Colonic mucosa (tissue), 4 donors: ENCODE measurements at regions not wholly inside any gene's neighbourhood (a gene's known extent, or its start where the extent isn't known, plus 50 kb on each side); places are given as distances from the start of the nearest gene placed in this dataset.

Source experiments
- DNase-seq: peaks from one replicate; pipeline ENCODE4 v3.0.0-alpha.2; 2020
- H3K27ac ChIP-seq: fragments of 200-600 bp; one replicate; pipeline ENCODE4 v1.8.0; 2021
- H3K27me3 ChIP-seq: fragments of 200-600 bp; one replicate; pipeline ENCODE4 v1.8.0; 2021
- H3K36me3 ChIP-seq: fragments of 200-600 bp; one replicate; pipeline ENCODE4 v1.8.0; 2021
- H3K4me1 ChIP-seq: fragments of 200-600 bp; one replicate; pipeline ENCODE4 v1.8.0; 2021; ENCODE audit warnings: mild to moderate bottlenecking
- H3K4me3 ChIP-seq: fragments of 200-600 bp; one replicate; pipeline ENCODE4 v1.8.0; 2021
- H3K9ac ChIP-seq, 2 donors: one replicate each; pipeline ENCODE4 v1.7.0; 2013; ENCODE audit warnings: control low read depth in 2 of 2, low read depth in 2 of 2, low read length in 2 of 2
- H3K9me3 ChIP-seq: fragments of 200-600 bp; one replicate; pipeline ENCODE4 v1.8.0; 2021
- intact Hi-C: fragments of 100-400 bp; cut with DNase I; formaldehyde crosslinking; loops from one replicate; pipeline ENCODE4 v1.14.1; 2022
- TF ChIP-seq, protein P1 (sequence below): fragments of 200-600 bp; IDR thresholded peaks from one replicate; pipeline ENCODE4 v1.8.0; 2022; ENCODE audit warnings: antibody characterized with exemption, mild to moderate bottlenecking
- donor health status: healthy.
- donor health status: DM: no; HTN: no; CAD: no.
- donor health status: DM: no; HTN: no; CAD: no.

DNA sequence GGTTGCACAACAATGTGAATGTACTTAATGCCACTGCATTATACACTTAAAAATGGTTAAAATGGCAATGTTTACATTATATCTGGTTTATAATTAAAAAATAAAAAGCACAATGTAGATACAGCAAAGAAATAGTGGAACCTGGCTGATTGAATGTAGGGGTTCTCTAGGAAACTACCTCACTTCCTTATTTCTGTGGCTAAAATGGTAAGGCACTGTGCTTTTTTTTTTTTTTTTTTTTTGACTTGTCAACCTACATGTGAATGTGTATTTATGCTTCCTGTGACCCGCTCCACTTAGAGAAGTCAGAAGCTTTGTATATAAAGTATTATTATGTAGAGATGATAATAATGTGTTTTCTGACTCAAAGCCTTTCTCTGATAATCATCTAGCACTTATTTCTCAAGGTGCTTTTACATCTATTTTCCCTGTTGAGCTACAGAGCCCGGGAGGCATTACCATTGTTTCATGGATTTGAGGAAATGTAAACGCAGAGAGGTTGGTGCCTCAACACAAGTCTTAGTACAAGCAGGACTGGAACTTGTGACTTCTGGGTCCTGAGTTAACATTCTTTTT, 55.0 kb downstream of the SOX4 start:
- Histone ChIP-seq H3K27ac (no peak overlapping the region), H3K4me1 (no peaks in the 10 kb centered on the region), H3K9me3 (no peaks in the 10 kb centered on the region), H3K9ac (no peak overlapping the region), H3K4me3 (no peak overlapping the region), H3K27me3 (no peaks in the 10 kb centered on the region), H3K36me3 (no peaks in the 10 kb centered on the region)
- no peak for DNase-seq
- intact Hi-C loops: no loop called here
- TF ChIP-seq, protein P1, sequence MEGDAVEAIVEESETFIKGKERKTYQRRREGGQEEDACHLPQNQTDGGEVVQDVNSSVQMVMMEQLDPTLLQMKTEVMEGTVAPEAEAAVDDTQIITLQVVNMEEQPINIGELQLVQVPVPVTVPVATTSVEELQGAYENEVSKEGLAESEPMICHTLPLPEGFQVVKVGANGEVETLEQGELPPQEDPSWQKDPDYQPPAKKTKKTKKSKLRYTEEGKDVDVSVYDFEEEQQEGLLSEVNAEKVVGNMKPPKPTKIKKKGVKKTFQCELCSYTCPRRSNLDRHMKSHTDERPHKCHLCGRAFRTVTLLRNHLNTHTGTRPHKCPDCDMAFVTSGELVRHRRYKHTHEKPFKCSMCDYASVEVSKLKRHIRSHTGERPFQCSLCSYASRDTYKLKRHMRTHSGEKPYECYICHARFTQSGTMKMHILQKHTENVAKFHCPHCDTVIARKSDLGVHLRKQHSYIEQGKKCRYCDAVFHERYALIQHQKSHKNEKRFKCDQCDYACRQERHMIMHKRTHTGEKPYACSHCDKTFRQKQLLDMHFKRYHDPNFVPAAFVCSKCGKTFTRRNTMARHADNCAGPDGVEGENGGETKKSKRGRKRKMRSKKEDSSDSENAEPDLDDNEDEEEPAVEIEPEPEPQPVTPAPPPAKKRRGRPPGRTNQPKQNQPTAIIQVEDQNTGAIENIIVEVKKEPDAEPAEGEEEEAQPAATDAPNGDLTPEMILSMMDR: no peak

DNA sequence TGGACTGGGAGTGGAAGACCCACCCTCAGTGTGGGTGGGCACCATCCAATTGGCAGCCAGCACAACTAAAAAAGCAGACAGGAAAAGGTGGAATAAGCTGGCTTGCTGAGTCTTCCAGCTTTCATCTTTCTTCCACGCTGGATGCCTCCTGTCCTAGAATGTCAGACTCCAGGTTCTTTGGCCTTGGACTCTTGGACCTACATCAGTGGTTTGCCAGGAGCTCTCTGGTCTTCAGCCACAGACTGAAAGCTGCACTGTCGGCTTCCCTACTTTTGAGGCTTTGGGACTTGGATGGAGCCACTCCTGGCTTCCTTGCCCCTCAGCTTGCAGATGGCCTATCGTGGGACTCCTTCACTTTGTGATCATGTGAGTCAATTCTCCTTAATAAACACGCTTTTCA, 59.8 kb downstream of the SOX4 start:
- TF ChIP-seq, protein P1: no peak
- H3K27ac ChIP-seq: no peak overlapping the region
- no peak for DNase-seq
- no peaks in the 10 kb centered on the region for H3K27me3 ChIP-seq
- H3K36me3 ChIP-seq: no peaks in the 10 kb centered on the region
- H3K9me3 ChIP-seq: no peaks in the 10 kb centered on the region
- H3K4me1 ChIP-seq: no peaks in the 10 kb centered on the region
- intact Hi-C loops: no loop called here
- H3K4me3 ChIP-seq: no peak overlapping the region
- H3K9ac ChIP-seq: no peak overlapping the region

DNA sequence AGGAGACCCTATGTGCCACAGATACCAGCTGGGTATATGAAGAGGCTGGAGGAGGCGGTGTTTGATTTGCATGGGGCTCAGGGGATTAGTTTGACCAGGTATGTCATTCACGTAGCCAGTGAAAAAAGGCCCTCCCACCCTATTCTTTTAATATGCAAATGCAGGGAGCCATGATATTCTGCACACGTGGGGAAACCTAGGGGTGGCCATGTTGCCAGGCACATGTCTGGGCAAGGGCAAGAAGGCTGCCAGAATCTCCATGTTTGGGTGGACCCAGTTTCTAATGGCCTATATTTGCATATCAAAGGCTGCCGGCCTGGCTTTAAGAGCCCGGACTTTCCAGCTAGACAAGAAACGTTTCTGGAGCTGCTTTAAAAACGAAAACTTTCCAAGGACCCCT, 60.4 kb downstream of the SOX4 start:
- Histone ChIP-seq H3K9ac (no peak overlapping the region), H3K9me3 (no peaks in the 10 kb centered on the region), H3K4me1 (no peaks in the 10 kb centered on the region), H3K4me3 (no peak overlapping the region), H3K27me3 (no peaks in the 10 kb centered on the region), H3K36me3 (no peaks in the 10 kb centered on the region), H3K27ac (no peak overlapping the region)
- intact Hi-C loops: no loop called here
- TF ChIP-seq, protein P1: no peak
- no peak for DNase-seq

DNA sequence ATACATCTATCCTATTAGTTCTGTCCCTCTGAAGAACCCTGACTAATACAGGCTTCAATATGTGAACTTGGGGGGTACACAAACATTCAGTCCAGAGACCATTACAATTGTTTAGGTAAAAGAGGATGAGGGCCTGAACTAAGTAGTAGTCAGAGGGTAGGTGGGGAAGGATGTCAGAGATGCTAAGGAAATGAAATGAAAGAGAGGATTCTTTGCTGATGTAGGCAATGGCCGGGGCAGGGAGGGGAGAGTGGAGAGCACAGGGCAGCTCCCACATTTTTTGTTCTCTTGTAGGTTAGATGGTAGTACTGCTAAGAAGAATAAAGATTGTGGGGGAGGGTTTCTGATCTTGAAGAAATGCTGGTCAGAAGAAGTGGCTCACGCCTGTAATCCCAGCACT, 60.8 kb downstream of the SOX4 start:
- H3K27ac ChIP-seq: no peak overlapping the region
- no peaks in the 10 kb centered on the region for H3K9me3 ChIP-seq
- no peak overlapping the region for H3K4me3 ChIP-seq
- no peak for DNase-seq
- intact Hi-C loops: no loop called here
- TF ChIP-seq, protein P1: no peak
- no peaks in the 10 kb centered on the region for H3K36me3 ChIP-seq
- H3K9ac ChIP-seq: no peak overlapping the region
- H3K27me3 ChIP-seq: no peaks in the 10 kb centered on the region
- H3K4me1 ChIP-seq: no peaks in the 10 kb centered on the region

DNA sequence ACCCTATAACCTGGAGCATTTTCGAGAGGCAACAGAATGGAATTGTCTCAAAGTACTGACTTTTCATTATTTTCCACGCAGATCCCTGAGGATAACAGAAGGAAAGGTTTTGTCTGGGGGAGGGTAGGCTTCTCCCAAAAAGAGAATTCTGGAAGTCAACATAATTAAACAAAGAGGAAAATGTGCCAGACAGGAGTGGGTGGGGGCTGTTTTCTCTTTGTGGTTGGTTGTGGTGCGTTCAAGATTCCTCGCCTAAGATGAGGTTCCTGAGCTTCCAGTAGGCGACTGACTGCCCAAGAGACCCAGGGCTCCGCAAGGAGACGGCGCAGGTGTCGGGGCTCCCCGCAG, 70.4 kb downstream of the SOX4 start:
- no peaks in the 10 kb centered on the region for H3K9me3 ChIP-seq
- intact Hi-C loops: no loop called here
- no peak for DNase-seq
- TF ChIP-seq, protein P1: no peak
- peaks cover 46% of the 10 kb centered on the region for H3K27me3 ChIP-seq
- peak overlapping the region; percentile 37 for H3K4me3 ChIP-seq
- H3K27ac ChIP-seq: no peak overlapping the region
- peak overlapping the region in 1 of 2 donors; percentile 43 for H3K9ac ChIP-seq
- no peaks in the 10 kb centered on the region for H3K36me3 ChIP-seq
- no peaks in the 10 kb centered on the region for H3K4me1 ChIP-seq
